ENCODE measurements at regions not wholly inside any gene's neighbourhood (a gene's known extent, or its start where the extent isn't known, plus 50 kb on each side); places are given as distances from the start of the nearest gene placed in this dataset.

DNA sequence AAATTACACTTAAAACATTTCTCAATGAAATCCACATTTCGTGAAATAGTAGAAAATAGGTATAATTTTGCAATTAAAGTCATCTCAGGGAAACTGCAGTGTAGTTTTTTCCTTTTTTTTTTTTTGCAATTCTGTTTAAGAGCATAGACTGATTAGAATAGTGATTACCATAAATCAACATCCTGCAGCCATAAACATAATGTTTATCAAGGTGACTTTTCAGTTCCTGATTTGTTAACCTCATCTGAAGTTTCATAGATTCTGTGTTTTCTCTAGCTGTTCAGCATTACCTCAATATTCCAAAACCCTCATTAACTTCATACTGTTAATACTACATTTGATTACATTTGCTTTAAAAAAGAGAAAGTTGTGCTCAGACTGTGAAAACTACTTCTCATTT lies 286.3 kb upstream of the DACH1 start:
- TF ChIP-seq POLR2A (IDR thresholded peaks at IDR 0.05; ENCODE audit: borderline replicate concordance, extremely low read depth, insufficient read depth, insufficient read length), result no peak
- TF ChIP-seq, protein P1, sequence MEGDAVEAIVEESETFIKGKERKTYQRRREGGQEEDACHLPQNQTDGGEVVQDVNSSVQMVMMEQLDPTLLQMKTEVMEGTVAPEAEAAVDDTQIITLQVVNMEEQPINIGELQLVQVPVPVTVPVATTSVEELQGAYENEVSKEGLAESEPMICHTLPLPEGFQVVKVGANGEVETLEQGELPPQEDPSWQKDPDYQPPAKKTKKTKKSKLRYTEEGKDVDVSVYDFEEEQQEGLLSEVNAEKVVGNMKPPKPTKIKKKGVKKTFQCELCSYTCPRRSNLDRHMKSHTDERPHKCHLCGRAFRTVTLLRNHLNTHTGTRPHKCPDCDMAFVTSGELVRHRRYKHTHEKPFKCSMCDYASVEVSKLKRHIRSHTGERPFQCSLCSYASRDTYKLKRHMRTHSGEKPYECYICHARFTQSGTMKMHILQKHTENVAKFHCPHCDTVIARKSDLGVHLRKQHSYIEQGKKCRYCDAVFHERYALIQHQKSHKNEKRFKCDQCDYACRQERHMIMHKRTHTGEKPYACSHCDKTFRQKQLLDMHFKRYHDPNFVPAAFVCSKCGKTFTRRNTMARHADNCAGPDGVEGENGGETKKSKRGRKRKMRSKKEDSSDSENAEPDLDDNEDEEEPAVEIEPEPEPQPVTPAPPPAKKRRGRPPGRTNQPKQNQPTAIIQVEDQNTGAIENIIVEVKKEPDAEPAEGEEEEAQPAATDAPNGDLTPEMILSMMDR (IDR thresholded peaks at IDR 0.05 in 2 of 3, conservative IDR thresholded peaks at IDR 0.05 in 1 of 3; ENCODE audit: borderline replicate concordance in 1 of 3, insufficient read depth in 1 of 3, low read depth in 2 of 3, low read length in 2 of 3), result no peak
- no peak for TF ChIP-seq SRF (IDR thresholded peaks at IDR 0.05; ENCODE audit: low read depth)
- TF ChIP-seq CEBPB (IDR thresholded peaks at IDR 0.05; ENCODE audit: low read depth), result no peak
